Body of pancreas (tissue), 4 donors: ENCODE measurements at regions not wholly inside any gene's neighbourhood (a gene's known extent, or its start where the extent isn't known, plus 50 kb on each side); places are given as distances from the start of the nearest gene placed in this dataset.

ENCODE experiments used
- CTCF ChIP-seq, 7 experiments: fragments of 450-650 bp in 4 of 7; fragments of 200-600 bp in 3 of 7; sonication (generic) in 3 of 7; IDR thresholded peaks; one replicate each; pipeline ENCODE4 v1.5.1; 2016 to 2019; ENCODE audit warnings: antibody characterized with exemption in 7 of 7
- POLR2A ChIP-seq, 3 donors: fragments of 450-650 bp; IDR thresholded peaks; one replicate each; pipeline ENCODE4 v1.6.1; 2016; ENCODE audit warnings: antibody characterized with exemption in 3 of 3, mild to moderate bottlenecking in 2 of 3

GRCh38 chr4:54585321-54586000, 72.3 kb upstream of the KIT start:
- TF ChIP-seq CTCF (IDR thresholded peaks at IDR 0.05) (no peak), POLR2A (IDR thresholded peaks at IDR 0.05) (no peak)
